HG03103 (cell line): ENCODE measurements at regions not wholly inside any gene's neighbourhood (a gene's known extent, or its start where the extent isn't known, plus 50 kb on each side); places are given as distances from the start of the nearest gene placed in this dataset.

Source experiments
- ATAC-seq: cut with Tn5 transposase; IDR thresholded peaks from one replicate; pipeline ENCODE4 v1.9.1; 2021; ENCODE audit warnings: low read depth; ENCODE audit not compliant: unreplicated experiment

- no peak for ATAC-seq
These were observed 259.7 kb downstream of the INSC start for GRCh38 chr11:15374418-15374817.

- ATAC-seq = no peak
These were observed 264.2 kb downstream of the INSC start for GRCh38 chr11:15378941-15379340.

GRCh38 chr11:15379483-15379882 is 264.8 kb downstream of the INSC start:
- ATAC-seq = no peak

GRCh38 chr11:15390857-15391256 is 276.1 kb downstream of the INSC start:
- ATAC-seq = no peak

GRCh38 chr11:15396778-15397177 is 282.1 kb downstream of the INSC start:
- ATAC-seq = no peak

- ATAC-seq = no peak
These were observed 292.2 kb downstream of the INSC start for GRCh38 chr11:15406851-15407351.

GRCh38 chr11:15412054-15412453 is 297.3 kb downstream of the INSC start:
- no peak for ATAC-seq

GRCh38 chr11:15418921-15419320 is 304.2 kb downstream of the INSC start:
- no peak for ATAC-seq

- ATAC-seq = no peak
These were observed 305.0 kb downstream of the INSC start for GRCh38 chr11:15419696-15420095.

- no peak for ATAC-seq
These were observed 315.7 kb downstream of the INSC start for GRCh38 chr11:15430381-15430780.

GRCh38 chr11:15434529-15434928 is 319.8 kb downstream of the INSC start:
- ATAC-seq = no peak

- no peak for ATAC-seq
These were observed 331.6 kb downstream of the INSC start for GRCh38 chr11:15446315-15446714.

GRCh38 chr11:15446929-15447328 is 332.2 kb downstream of the INSC start:
- no peak for ATAC-seq

GRCh38 chr11:15451713-15452112 is 337.0 kb downstream of the INSC start:
- ATAC-seq = no peak

- no peak for ATAC-seq
These were observed 338.6 kb downstream of the INSC start for GRCh38 chr11:15453211-15453765.

- no peak for ATAC-seq
These were observed 353.7 kb downstream of the INSC start for GRCh38 chr11:15468466-15468865.

GRCh38 chr11:15471048-15471894 is 356.5 kb downstream of the INSC start:
- ATAC-seq = peak; percentile 83

GRCh38 chr11:15471895-15472799 is 357.4 kb downstream of the INSC start:
- ATAC-seq = no peak

- peak; percentile 71 for ATAC-seq
These were observed 359.5 kb downstream of the INSC start for GRCh38 chr11:15473954-15474837.

GRCh38 chr11:15476371-15476917 is 361.7 kb downstream of the INSC start:
- no peak for ATAC-seq
